ENCODE measurements at regions not wholly inside any gene's neighbourhood (a gene's known extent, or its start where the extent isn't known, plus 50 kb on each side); places are given as distances from the start of the nearest gene placed in this dataset.

DNA sequence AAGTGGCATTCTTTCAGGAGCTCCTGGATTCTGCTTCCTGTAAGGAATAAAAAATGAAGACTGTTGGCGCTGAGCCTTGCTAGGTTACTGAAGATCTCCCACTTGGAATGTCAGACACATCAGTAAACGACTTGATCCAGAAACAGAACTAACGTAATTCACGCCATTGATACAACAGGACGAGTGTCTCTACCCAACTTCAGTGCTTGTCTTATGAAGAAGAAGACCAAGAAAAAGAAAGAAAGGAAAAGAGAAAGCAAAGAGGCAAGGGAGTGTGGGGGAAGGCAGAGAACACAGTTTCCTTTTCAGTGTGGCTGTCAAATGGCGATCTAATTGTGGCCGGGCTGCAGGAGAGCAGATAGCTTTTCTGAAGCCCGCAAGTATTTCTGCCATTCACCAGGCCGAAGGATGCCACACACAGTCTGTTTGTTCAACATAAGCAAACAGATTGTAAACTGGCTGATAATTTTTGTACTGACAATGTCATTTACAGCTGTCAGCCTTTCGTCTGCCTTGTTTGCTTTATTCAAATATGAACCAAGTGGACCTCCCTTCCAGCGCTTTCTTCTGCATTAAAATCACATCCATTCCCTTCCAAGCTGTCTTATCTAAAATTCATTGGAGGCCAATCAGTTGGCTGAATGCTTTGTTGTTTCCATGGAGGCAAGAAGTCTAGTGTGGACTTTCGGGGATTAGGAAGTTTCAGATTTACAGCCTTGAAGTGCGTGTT is 180.6 kb downstream of the FOXA2 start:
- H3K4me3 ChIP-seq (ENCODE audit: low read depth, low read length) = no peak overlapping the region
- ChIA-PET CTCF (no interaction called here), POLR2A (no interaction called here)
- no peak for DNase-seq (ENCODE audit: low read depth, low spot score)
- no peaks in the 10 kb centered on the region for H3K9me3 ChIP-seq (ENCODE audit: control insufficient read depth, insufficient read depth, low read length)
- H3K27ac ChIP-seq (ENCODE audit: low read depth, low read length) = no peak overlapping the region
- TF ChIP-seq, protein P1, sequence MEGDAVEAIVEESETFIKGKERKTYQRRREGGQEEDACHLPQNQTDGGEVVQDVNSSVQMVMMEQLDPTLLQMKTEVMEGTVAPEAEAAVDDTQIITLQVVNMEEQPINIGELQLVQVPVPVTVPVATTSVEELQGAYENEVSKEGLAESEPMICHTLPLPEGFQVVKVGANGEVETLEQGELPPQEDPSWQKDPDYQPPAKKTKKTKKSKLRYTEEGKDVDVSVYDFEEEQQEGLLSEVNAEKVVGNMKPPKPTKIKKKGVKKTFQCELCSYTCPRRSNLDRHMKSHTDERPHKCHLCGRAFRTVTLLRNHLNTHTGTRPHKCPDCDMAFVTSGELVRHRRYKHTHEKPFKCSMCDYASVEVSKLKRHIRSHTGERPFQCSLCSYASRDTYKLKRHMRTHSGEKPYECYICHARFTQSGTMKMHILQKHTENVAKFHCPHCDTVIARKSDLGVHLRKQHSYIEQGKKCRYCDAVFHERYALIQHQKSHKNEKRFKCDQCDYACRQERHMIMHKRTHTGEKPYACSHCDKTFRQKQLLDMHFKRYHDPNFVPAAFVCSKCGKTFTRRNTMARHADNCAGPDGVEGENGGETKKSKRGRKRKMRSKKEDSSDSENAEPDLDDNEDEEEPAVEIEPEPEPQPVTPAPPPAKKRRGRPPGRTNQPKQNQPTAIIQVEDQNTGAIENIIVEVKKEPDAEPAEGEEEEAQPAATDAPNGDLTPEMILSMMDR (IDR thresholded peaks at IDR 0.05; ENCODE audit: low read depth, low read length) = no peak
- no peaks in the 10 kb centered on the region for H3K27me3 ChIP-seq (ENCODE audit: control insufficient read depth, insufficient read depth, low read length)

DNA sequence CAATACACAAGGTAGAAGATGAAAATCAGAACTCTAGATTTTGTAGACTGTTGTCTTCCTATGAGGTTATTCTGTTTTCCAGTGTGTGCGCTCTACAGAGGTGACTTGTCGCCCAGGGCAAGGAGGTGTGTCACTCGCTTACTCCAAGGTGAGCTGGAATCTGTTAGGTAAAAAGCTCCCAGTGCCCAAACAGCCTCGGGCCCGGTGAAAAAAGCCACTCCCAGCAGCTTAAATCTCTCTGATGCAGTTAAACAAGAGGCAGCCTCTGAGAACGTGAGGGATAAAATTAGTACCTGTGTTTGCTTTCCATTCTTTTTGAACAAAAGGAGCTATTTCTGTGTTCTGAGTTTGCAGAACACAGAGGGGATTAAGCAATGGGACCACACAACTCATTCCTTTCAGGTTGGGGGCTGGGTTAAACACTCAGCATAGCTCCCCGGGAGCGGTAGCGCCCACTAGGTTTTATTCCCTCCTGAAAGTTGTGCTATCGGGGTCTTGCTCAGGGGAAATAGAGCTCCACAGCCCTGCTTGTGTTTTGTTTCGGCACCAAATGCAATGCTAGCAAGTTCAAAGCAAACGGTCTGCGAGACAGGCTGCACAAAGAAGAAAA is 181.2 kb downstream of the FOXA2 start:
- TF ChIP-seq, protein P1 (IDR thresholded peaks at IDR 0.05; ENCODE audit: low read depth, low read length) = no peak
- ChIA-PET POLR2A (no interaction called here), CTCF (no interaction called here)
- Histone ChIP-seq H3K27me3 (ENCODE audit: control insufficient read depth, insufficient read depth, low read length) (no peaks in the 10 kb centered on the region), H3K4me3 (ENCODE audit: low read depth, low read length) (no peak overlapping the region), H3K9me3 (ENCODE audit: control insufficient read depth, insufficient read depth, low read length) (no peaks in the 10 kb centered on the region), H3K27ac (ENCODE audit: low read depth, low read length) (no peak overlapping the region)
- DNase-seq (ENCODE audit: low read depth, low spot score) = no peak

DNA sequence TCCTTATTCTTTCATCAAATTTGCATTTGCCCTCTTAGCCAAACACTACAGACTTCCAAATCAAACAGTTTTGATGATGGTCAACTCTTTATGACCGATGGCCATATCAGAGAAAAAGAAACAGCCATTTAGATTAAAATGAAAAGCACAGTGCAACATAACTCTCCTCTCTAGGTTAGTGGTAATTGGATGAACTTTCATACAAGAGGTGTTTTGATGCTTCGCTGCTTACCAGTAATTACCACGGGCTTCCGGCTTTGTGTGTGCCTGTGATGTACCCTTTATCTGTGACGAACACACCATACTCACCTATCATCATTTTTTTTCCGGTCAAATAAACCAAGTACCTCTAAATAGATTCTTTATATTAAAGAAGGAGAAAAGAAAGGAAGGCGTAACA is 181.8 kb downstream of the FOXA2 start:
- no peaks in the 10 kb centered on the region for H3K27me3 ChIP-seq (ENCODE audit: control insufficient read depth, insufficient read depth, low read length)
- no peak overlapping the region for H3K27ac ChIP-seq (ENCODE audit: low read depth, low read length)
- CTCF ChIA-PET = no interaction called here
- H3K4me3 ChIP-seq (ENCODE audit: low read depth, low read length) = no peak overlapping the region
- POLR2A ChIA-PET = no interaction called here
- no peak for DNase-seq (ENCODE audit: low read depth, low spot score)
- H3K9me3 ChIP-seq (ENCODE audit: control insufficient read depth, insufficient read depth, low read length) = no peaks in the 10 kb centered on the region
- TF ChIP-seq, protein P1 (IDR thresholded peaks at IDR 0.05; ENCODE audit: low read depth, low read length) = no peak

DNA sequence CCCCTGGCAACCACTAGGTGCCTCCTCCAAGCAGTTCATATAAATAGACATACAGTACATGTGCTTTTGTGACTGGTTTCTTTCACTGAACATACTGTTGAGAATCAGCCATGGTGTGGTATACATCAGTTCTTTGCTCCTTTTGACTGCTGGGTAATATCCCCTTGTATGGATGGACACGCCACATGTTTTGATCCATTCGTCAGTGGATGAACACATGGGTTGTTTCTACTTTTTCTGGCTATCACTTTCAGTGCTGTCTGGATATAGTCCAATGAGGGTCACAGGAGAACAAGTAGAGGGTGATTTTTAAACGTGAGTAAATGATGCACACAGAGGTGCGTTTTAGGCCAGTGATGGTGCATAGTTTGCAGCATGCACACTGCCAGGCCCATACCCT is 183.9 kb downstream of the FOXA2 start:
- POLR2A ChIA-PET = no interaction called here
- no peaks in the 10 kb centered on the region for H3K27me3 ChIP-seq (ENCODE audit: control insufficient read depth, insufficient read depth, low read length)
- TF ChIP-seq, protein P1 (IDR thresholded peaks at IDR 0.05; ENCODE audit: low read depth, low read length) = no peak

DNA sequence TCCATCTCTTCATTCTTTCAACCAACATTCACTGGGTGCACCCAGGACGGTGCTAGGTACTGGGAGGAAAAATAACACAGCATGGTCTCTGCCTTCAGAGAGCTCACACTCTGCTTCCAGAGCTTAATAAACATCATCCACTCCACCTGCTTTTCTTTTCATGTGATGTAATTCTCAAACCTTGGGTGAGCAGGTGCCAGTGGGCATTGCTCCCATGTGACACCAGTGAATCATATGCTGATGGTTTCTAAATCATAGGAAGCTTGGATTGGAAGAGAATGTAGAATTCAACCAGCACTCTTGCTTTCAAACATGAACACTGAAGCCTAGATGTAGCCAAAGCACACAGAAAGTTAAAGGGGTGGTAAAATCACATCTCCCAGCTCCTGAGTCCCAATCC is 189.8 kb downstream of the FOXA2 start:
- Histone ChIP-seq H3K4me3 (ENCODE audit: low read depth, low read length) (no peak overlapping the region), H3K27me3 (ENCODE audit: control insufficient read depth, insufficient read depth, low read length) (no peaks in the 10 kb centered on the region), H3K27ac (ENCODE audit: low read depth, low read length) (no peak overlapping the region), H3K9me3 (ENCODE audit: control insufficient read depth, insufficient read depth, low read length) (no peaks in the 10 kb centered on the region)
- TF ChIP-seq, protein P1 (IDR thresholded peaks at IDR 0.05; ENCODE audit: low read depth, low read length) = no peak
- ChIA-PET POLR2A (no interaction called here), CTCF (no interaction called here)
- DNase-seq (ENCODE audit: low read depth, low spot score) = no peak

More for the DNA sequence above, 183.9 kb downstream of the FOXA2 start:
- H3K27ac ChIP-seq (ENCODE audit: low read depth, low read length) = no peak overlapping the region
- no peak overlapping the region for H3K4me3 ChIP-seq (ENCODE audit: low read depth, low read length)
- CTCF ChIA-PET = no interaction called here
- no peaks in the 10 kb centered on the region for H3K9me3 ChIP-seq (ENCODE audit: control insufficient read depth, insufficient read depth, low read length)
- DNase-seq (ENCODE audit: low read depth, low spot score) = no peak
